K562 (cell line): ENCODE measurements at regions not wholly inside any gene's neighbourhood (a gene's known extent, or its start where the extent isn't known, plus 50 kb on each side); places are given as distances from the start of the nearest gene placed in this dataset.

Source experiments
- ATAC-seq: fragments of 200-7000 bp; cut with Tn5 transposase; 3 replicates; pipeline ENCODE4 v1.9.1; 2020; ENCODE audit warnings: moderate library complexity
- BruUV-seq: library from RNA; stranded (reverse); fragments of 400-500 nt; replicated peaks from 2 replicates; lab custom pipeline; 2021; lab: Mats Ljungman, UMichigan
- CTCF ChIA-PET: fragments of 300-600 bp; formaldehyde crosslinking; extraction: SDS; loops from one replicate; lab custom pipeline; 2021; ENCODE audit warnings: low intra/inter-chr PET ratio; lab: Yijun Ruan, JAX
- POLR2A ChIA-PET: fragments of 300-600, 350-650 bp; sonication (Branson Sonifier 250); formaldehyde crosslinking; extraction: SDS; loops from one replicate; lab custom pipeline; 2021; ENCODE audit warnings: antibody characterized with exemption, inconsistent platforms; lab: Yijun Ruan, JAX
- DNase-seq, 4 experiments: peaks; one replicate each; pipeline versions ENCODE4 v3.0.0 to v3.0.0-alpha.2; 2011 to 2018; ENCODE audit warnings: low spot score in 3 of 4, mixed read lengths in 3 of 4; ENCODE audit errors: extremely low read depth in 1 of 4
- FAIRE-seq: peaks from 2 replicates; lab custom pipeline; 2011; peaks lifted over from hg19 to GRCh38; lab: Jason Lieb, UNC
- H2AFZ ChIP-seq: 2 replicates; pipeline ENCODE4 v1.6.0; 2011; ENCODE audit warnings: low read depth, low read length, control low read depth, inconsistent platforms
- H3K27ac ChIP-seq: fragments of 200-600 bp; 3 replicates; pipeline ENCODE4 v1.8.0; 2011; ENCODE audit warnings: low read depth, mild to moderate bottlenecking, control low read depth, inconsistent platforms, low read length, moderate library complexity, mixed read lengths; ENCODE audit errors: extremely low read depth
- H3K27me3 ChIP-seq, 2 experiments: fragments of 300-600 bp in 1 of 2; 2 replicates in 1 of 2; 3 replicates in 1 of 2; pipeline versions ENCODE4 v1.6.0 to v1.8.0; 2011; ENCODE audit warnings: inconsistent platforms in 2 of 2, low read length in 2 of 2, mild to moderate bottlenecking in 1 of 2, mixed read lengths in 1 of 2, moderate library complexity in 1 of 2; ENCODE audit not compliant: control insufficient read depth in 2 of 2, insufficient read depth in 2 of 2
- H3K36me3 ChIP-seq: fragments of 300-600 bp; 3 replicates; pipeline ENCODE4 v1.8.0; 2011; ENCODE audit warnings: mild to moderate bottlenecking, low read length, inconsistent platforms; ENCODE audit not compliant: control insufficient read depth, insufficient read depth
- H3K4me1 ChIP-seq, 2 experiments: fragments of 200-600 bp in 1 of 2; replicated peaks in 1 of 2; 2 replicates in 1 of 2; 3 replicates in 1 of 2; pipeline versions ENCODE4 v1.5.1 to v1.8.0; 2011; ENCODE audit warnings: inconsistent platforms in 2 of 2, low read length in 2 of 2, mild to moderate bottlenecking in 1 of 2, mixed read lengths in 1 of 2, moderate library complexity in 1 of 2; ENCODE audit not compliant: control insufficient read depth in 2 of 2, insufficient read depth in 2 of 2
- H3K4me2 ChIP-seq: 2 replicates; pipeline ENCODE4 v1.6.1; 2011; ENCODE audit warnings: low read length, control low read depth, inconsistent platforms, mixed read lengths; ENCODE audit not compliant: insufficient read depth
- H3K4me3 ChIP-seq: fragments of 200-600 bp; sonication (generic), shearing (Covaris generic); 2 replicates; pipeline ENCODE4 v1.5.1; 2016; ENCODE audit warnings: control low read depth, inconsistent platforms
- H3K79me2 ChIP-seq: fragments of 200-600 bp; 3 replicates; pipeline ENCODE4 v1.8.0; 2011; ENCODE audit warnings: low read length, inconsistent platforms; ENCODE audit not compliant: control insufficient read depth, insufficient read depth
- H3K9ac ChIP-seq, 2 experiments: 2 replicates each; pipeline versions ENCODE4 v1.6.0 to v1.6.1; 2011; ENCODE audit warnings: low read depth in 2 of 2, low read length in 2 of 2, control low read depth in 1 of 2, inconsistent platforms in 1 of 2, mild to moderate bottlenecking in 1 of 2, mixed read lengths in 1 of 2; ENCODE audit not compliant: insufficient read depth in 1 of 2
- H3K9me1 ChIP-seq: one replicate; pipeline ENCODE4 v1.6.0; 2011; ENCODE audit warnings: inconsistent platforms, mild to moderate bottlenecking, low read length, moderate library complexity; ENCODE audit not compliant: control insufficient read depth, insufficient read depth
- H3K9me3 ChIP-seq: replicated peaks from 2 replicates; pipeline ENCODE4 v1.5.1; 2011; ENCODE audit warnings: low read depth, low read length, inconsistent platforms; ENCODE audit not compliant: control insufficient read depth, insufficient read depth
- H4K20me1 ChIP-seq: replicated peaks from 2 replicates; pipeline ENCODE4 v1.6.1; 2011; ENCODE audit warnings: low read length, inconsistent platforms, mixed read lengths; ENCODE audit not compliant: control insufficient read depth, insufficient read depth
- ILF3 ChIP-seq: fragments of 450-650 bp; IDR thresholded peaks from 2 replicates; pipeline ENCODE4 v1.6.1; 2018; ENCODE audit warnings: antibody characterized with exemption, mild to moderate bottlenecking, moderate library complexity, borderline replicate concordance
- KLF6 ChIP-seq: fragments of 250-450 bp; sonication (Bioruptor Pico); IDR thresholded peaks from 2 replicates; pipeline ENCODE4 v1.4.0; 2020; ENCODE audit warnings: mild to moderate bottlenecking, moderate library complexity, borderline replicate concordance
- PYGO2 ChIP-seq: fragments of 450-650 bp; IDR thresholded peaks from 2 replicates; pipeline ENCODE4 v1.6.1; 2016; ENCODE audit warnings: mild to moderate bottlenecking, missing genetic modification characterization, moderate library complexity, missing compliant biosample characterization
- SIX5 ChIP-seq, 2 experiments: IDR thresholded peaks; 2 replicates each; pipeline ENCODE4 v1.6.1; 2011; ENCODE audit warnings: low read length in 2 of 2, borderline replicate concordance in 1 of 2, low read depth in 1 of 2, mild to moderate bottlenecking in 1 of 2, moderate library complexity in 1 of 2; ENCODE audit not compliant: insufficient read depth in 1 of 2
- SP2 ChIP-seq: IDR thresholded peaks from 2 replicates; pipeline ENCODE4 v1.6.1; 2011; ENCODE audit warnings: mild to moderate bottlenecking, low read depth, low read length, moderate library complexity; ENCODE audit not compliant: poor library complexity, severe bottlenecking; ENCODE audit errors: extremely low read depth
- SRSF9 ChIP-seq: fragments of 200-400 bp; formaldehyde crosslinking; IDR thresholded peaks from 2 replicates; pipeline ENCODE4 v1.6.1; 2017; ENCODE audit warnings: low read depth, low read length, borderline replicate concordance
- SUPT5H ChIP-seq: fragments of 450-650 bp; IDR thresholded peaks from 2 replicates; pipeline ENCODE4 v1.6.1; 2016
- TAF7 ChIP-seq: fragments of 450-650 bp; IDR thresholded peaks from 2 replicates; pipeline ENCODE4 v1.6.1; 2016; ENCODE audit warnings: missing genetic modification characterization, missing compliant biosample characterization
- U2AF2 ChIP-seq: fragments of 200-400 bp; formaldehyde crosslinking; optimal IDR thresholded peaks from 2 replicates; pipeline ENCODE3; 2017; ENCODE audit warnings: low read depth, mild to moderate bottlenecking, low read length
- ZBTB17 ChIP-seq: fragments of 450-650 bp; formaldehyde crosslinking; IDR thresholded peaks from 2 replicates; pipeline ENCODE4 v1.4.0; 2020; ENCODE audit warnings: mild to moderate bottlenecking
- WGBS: fragments of 100-300 bp; shearing (Covaris generic); methylation state at CpG from one replicate; pipeline ENCODE4 v1.1.6; 2016; ENCODE audit warnings: low coverage, mixed read lengths; ENCODE audit not compliant: insufficient coverage; ENCODE audit errors: missing lambda C conversion rate; 5-methylcytosine and 5-hydroxymethylcytosine counted together
- in situ Hi-C: fragments of 300-500 bp; cut with MboI; formaldehyde crosslinking; loops from 4 replicates; pipeline ENCODE4 v1.15.0; 2018; ENCODE audit warnings: inconsistent platforms, mixed read lengths
- intact Hi-C: fragments of 100-400 bp; cut with micrococcal nuclease; formaldehyde crosslinking; loops from 2 replicates; pipeline ENCODE4 v1.14.2; 2022
- TF ChIP-seq, protein P1 (sequence below): fragments of 450-650 bp; formaldehyde crosslinking; IDR thresholded peaks from 2 replicates; pipeline ENCODE4 v1.4.0; 2022; ENCODE audit warnings: mild to moderate bottlenecking, moderate library complexity
- TF ChIP-seq, protein P2 (sequence below): fragments of 150-350 bp; IDR thresholded peaks from 2 replicates; pipeline ENCODE4 v1.6.1; 2014; ENCODE audit warnings: low read depth, mild to moderate bottlenecking, low read length, borderline replicate concordance
- TF ChIP-seq, protein P3 (sequence below): fragments of 250-450 bp; sonication (Bioruptor Pico); IDR thresholded peaks from 2 replicates; pipeline ENCODE4 v1.4.0; 2020; ENCODE audit warnings: mild to moderate bottlenecking, moderate library complexity, borderline replicate concordance
- TF ChIP-seq, protein P4 (sequence below), 2 experiments: fragments of 250-450 bp in 1 of 2; fragments of 450-650 bp in 1 of 2; sonication (Bioruptor Pico) in 1 of 2; IDR thresholded peaks; 2 replicates each; pipeline versions ENCODE4 v1.6.1 to v1.8.0; 2016 to 2021; ENCODE audit warnings: mild to moderate bottlenecking in 2 of 2, moderate library complexity in 2 of 2, missing compliant biosample characterization in 1 of 2, missing genetic modification characterization in 1 of 2

DNA sequence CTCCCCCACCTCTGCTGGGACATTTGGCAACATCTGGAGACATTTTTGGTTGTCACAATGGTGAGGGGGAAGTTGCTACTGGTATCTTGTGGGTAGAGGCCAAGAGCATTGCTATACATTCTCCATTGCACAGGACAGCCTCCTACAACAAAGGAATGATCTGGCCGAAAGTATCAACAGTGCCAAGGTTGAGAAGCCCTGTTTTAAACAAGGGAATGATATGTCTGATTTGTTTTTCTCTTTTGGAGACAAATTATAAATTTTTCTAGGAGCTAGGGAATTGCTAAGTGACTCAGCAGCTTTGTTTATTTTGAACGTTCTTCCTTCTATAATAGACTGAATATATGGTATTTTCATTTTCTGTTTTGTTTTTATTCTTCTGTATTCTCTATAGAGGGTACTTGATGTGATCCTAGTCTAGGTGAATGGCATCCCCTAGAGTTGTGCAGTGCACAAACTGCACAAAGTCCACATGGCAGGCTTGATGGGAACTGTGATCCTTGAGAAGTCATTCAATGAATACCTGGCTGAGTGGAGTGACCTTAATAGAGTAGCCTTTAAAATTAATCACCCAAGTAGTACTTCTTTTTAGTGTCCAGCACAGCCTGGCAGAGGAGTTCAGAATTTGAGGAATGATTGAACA lies 288.6 kb upstream of the USP24 start:
- DNase-seq (no peak), ATAC-seq (no peak), FAIRE-seq (no peak)
- peaks cover 0 to 17% of the 10 kb centered on the region in 2 experiments; a peak in 2 of 5 replicates for H3K27me3 ChIP-seq
- no peak overlapping the region for H3K4me3 ChIP-seq
- no peak overlapping the region for H3K9ac ChIP-seq
- H2AFZ ChIP-seq = no peak overlapping the region
- H4K20me1 ChIP-seq = no peaks in the 10 kb centered on the region
- WGBS = 0% methylated on average over 2 of the region's 2 CpGs
- no peaks in the 10 kb centered on the region for H3K4me1 ChIP-seq
- H3K27ac ChIP-seq = no peak overlapping the region
- intact Hi-C loops (no loop called here), in situ Hi-C loops (no loop called here)
- POLR2A ChIA-PET = interaction anchor here (0.6 kb wide), 1 partner anchor 123 kb away, joined by 3 read pairs; no protein-coding TSS in a partner anchor
- H3K36me3 ChIP-seq = no peaks in the 10 kb centered on the region
- no TSS peak for BruUV-seq
- H3K9me1 ChIP-seq = no peaks in the 10 kb centered on the region
- no peaks in the 10 kb centered on the region for H3K9me3 ChIP-seq
- H3K79me2 ChIP-seq = no peaks in the 10 kb centered on the region
- CTCF ChIA-PET = no interaction called here
- H3K4me2 ChIP-seq = no peak overlapping the region
- TF ChIP-seq, protein P1, sequence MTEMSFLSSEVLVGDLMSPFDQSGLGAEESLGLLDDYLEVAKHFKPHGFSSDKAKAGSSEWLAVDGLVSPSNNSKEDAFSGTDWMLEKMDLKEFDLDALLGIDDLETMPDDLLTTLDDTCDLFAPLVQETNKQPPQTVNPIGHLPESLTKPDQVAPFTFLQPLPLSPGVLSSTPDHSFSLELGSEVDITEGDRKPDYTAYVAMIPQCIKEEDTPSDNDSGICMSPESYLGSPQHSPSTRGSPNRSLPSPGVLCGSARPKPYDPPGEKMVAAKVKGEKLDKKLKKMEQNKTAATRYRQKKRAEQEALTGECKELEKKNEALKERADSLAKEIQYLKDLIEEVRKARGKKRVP (CRISPR knock-in tag) = no peak
- TF ChIP-seq ILF3 = no peak
- no peak for TF ChIP-seq KLF6 (CRISPR knock-in tag)
- TF ChIP-seq TAF7 (tag) = no peak
- TF ChIP-seq PYGO2 (tag) = no peak
- TF ChIP-seq ZBTB17 = no peak
- TF ChIP-seq SUPT5H = no peak
- TF ChIP-seq, protein P2, sequence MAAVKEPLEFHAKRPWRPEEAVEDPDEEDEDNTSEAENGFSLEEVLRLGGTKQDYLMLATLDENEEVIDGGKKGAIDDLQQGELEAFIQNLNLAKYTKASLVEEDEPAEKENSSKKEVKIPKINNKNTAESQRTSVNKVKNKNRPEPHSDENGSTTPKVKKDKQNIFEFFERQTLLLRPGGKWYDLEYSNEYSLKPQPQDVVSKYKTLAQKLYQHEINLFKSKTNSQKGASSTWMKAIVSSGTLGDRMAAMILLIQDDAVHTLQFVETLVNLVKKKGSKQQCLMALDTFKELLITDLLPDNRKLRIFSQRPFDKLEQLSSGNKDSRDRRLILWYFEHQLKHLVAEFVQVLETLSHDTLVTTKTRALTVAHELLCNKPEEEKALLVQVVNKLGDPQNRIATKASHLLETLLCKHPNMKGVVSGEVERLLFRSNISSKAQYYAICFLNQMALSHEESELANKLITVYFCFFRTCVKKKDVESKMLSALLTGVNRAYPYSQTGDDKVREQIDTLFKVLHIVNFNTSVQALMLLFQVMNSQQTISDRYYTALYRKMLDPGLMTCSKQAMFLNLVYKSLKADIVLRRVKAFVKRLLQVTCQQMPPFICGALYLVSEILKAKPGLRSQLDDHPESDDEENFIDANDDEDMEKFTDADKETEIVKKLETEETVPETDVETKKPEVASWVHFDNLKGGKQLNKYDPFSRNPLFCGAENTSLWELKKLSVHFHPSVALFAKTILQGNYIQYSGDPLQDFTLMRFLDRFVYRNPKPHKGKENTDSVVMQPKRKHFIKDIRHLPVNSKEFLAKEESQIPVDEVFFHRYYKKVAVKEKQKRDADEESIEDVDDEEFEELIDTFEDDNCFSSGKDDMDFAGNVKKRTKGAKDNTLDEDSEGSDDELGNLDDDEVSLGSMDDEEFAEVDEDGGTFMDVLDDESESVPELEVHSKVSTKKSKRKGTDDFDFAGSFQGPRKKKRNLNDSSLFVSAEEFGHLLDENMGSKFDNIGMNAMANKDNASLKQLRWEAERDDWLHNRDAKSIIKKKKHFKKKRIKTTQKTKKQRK = no peak
- TF ChIP-seq, protein P3, sequence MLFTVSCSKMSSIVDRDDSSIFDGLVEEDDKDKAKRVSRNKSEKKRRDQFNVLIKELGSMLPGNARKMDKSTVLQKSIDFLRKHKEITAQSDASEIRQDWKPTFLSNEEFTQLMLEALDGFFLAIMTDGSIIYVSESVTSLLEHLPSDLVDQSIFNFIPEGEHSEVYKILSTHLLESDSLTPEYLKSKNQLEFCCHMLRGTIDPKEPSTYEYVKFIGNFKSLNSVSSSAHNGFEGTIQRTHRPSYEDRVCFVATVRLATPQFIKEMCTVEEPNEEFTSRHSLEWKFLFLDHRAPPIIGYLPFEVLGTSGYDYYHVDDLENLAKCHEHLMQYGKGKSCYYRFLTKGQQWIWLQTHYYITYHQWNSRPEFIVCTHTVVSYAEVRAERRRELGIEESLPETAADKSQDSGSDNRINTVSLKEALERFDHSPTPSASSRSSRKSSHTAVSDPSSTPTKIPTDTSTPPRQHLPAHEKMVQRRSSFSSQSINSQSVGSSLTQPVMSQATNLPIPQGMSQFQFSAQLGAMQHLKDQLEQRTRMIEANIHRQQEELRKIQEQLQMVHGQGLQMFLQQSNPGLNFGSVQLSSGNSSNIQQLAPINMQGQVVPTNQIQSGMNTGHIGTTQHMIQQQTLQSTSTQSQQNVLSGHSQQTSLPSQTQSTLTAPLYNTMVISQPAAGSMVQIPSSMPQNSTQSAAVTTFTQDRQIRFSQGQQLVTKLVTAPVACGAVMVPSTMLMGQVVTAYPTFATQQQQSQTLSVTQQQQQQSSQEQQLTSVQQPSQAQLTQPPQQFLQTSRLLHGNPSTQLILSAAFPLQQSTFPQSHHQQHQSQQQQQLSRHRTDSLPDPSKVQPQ = no peak
- no peak for TF ChIP-seq U2AF2
- TF ChIP-seq, protein P4, sequence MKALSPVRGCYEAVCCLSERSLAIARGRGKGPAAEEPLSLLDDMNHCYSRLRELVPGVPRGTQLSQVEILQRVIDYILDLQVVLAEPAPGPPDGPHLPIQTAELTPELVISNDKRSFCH (CRISPR knock-in tag; IDR thresholded peaks at IDR 0.05) = no peak
- TF ChIP-seq, protein P4 (tag; IDR thresholded peaks at IDR 0.05) = no peak
- TF ChIP-seq SIX5 (IDR thresholded peaks at IDR 0.05; ENCODE audit: borderline replicate concordance in 1 of 2, insufficient read depth in 1 of 2, low read depth in 1 of 2, low read length in 2 of 2) = no peak
- no peak for TF ChIP-seq SP2
- no peak for TF ChIP-seq SRSF9
